Heart right ventricle (tissue), 16 donors: ENCODE measurements at regions not wholly inside any gene's neighbourhood (a gene's known extent, or its start where the extent isn't known, plus 50 kb on each side); places are given as distances from the start of the nearest gene placed in this dataset.
A peak's percentile ranks its signal among the peaks of the same experiment; 100 is the strongest.

Source experiments
- ATAC-seq, 8 donors: fragments of 200-7000 bp; cut with Tn5 transposase; one replicate each; pipeline ENCODE4 v1.9.1; 2020; ENCODE audit warnings: mild to moderate bottlenecking in 8 of 8, moderate library complexity in 8 of 8, moderate number of reproducible peaks in 1 of 8
- DNase-seq, 2 donors: peaks; one replicate each; pipeline ENCODE4 v3.0.0-alpha.2; 2020
- H3K27ac ChIP-seq, 10 donors: fragments of 200-600 bp; sonication (generic) in 2 of 10; one replicate each; pipeline versions ENCODE4 v1.5.0 to v1.8.0; 2020 to 2022; ENCODE audit warnings: mild to moderate bottlenecking in 3 of 10
- H3K27me3 ChIP-seq, 7 donors: fragments of 200-600 bp; one replicate each; pipeline ENCODE4 v1.8.0; 2021 to 2022; ENCODE audit warnings: mild to moderate bottlenecking in 2 of 7
- H3K36me3 ChIP-seq, 9 donors: fragments of 200-600 bp; sonication (generic) in 1 of 9; one replicate each; pipeline versions ENCODE4 v1.5.0 to v1.8.0; 2020 to 2022; ENCODE audit warnings: mild to moderate bottlenecking in 2 of 9
- H3K4me1 ChIP-seq, 9 donors: fragments of 200-600 bp; sonication (generic) in 1 of 9; one replicate each; pipeline versions ENCODE4 v1.5.0 to v1.8.0; 2020 to 2022; ENCODE audit warnings: mild to moderate bottlenecking in 4 of 9
- H3K4me3 ChIP-seq, 10 donors: fragments of 200-600 bp; sonication (generic) in 2 of 10; one replicate each; pipeline versions ENCODE4 v1.5.0 to v1.8.0; 2020 to 2022; ENCODE audit warnings: mild to moderate bottlenecking in 7 of 10, moderate library complexity in 2 of 10
- H3K9me3 ChIP-seq, 11 donors: fragments of 200-600 bp in 10 of 11; sonication (generic) in 2 of 11; one replicate each; pipeline versions ENCODE4 v1.5.0 to v1.8.0; 2013 to 2022; ENCODE audit warnings: mild to moderate bottlenecking in 2 of 11, control low read depth in 1 of 11, moderate library complexity in 1 of 11
- WGBS, 2 donors: extraction: QIAGEN DNeasy Blood & Tissue Kit; methylation state at CpG; one replicate each; pipeline ENCODE4 v1.1.7; 2013; ENCODE audit warnings: inconsistent platforms in 1 of 2; 5-methylcytosine and 5-hydroxymethylcytosine counted together
- intact Hi-C, 10 donors: fragments of 100-400 bp; cut with DNase I; formaldehyde crosslinking; loops; one replicate each; pipeline versions ENCODE4 v1.11.1 to v1.14.2; 2022
- TF ChIP-seq, protein P1 (sequence below), 9 donors: fragments of 200-600 bp; sonication (generic) in 2 of 9; IDR thresholded peaks; one replicate each; pipeline versions ENCODE4 v1.5.0 to v1.8.0; 2021 to 2022; ENCODE audit warnings: antibody characterized with exemption in 9 of 9, mild to moderate bottlenecking in 5 of 9, moderate library complexity in 1 of 9
- donor health status: Arrhythmogenic right ventricular cardiomyopathy.
- donor health status: ischemic (EF 13 %, LVEDD 7.1; RV severe dilation, severe dysfunction).
- donor health status: healthy with polysubstance abuse.
- donor health status: DM: no; HTN: yes; CAD: no.
- donor health status: DM: no; HTN: no; CAD: no.
- donor health status: ischemic (EF 25% LVEDD 6.9; RV normal size, moderate dysfunction).
- donor health status: ischemic (EF 25% LVEDD 5.7; RV mildly dilated, moderate dysfunction).
- donor health status: healthy.
- donor health status: DM: yes; HTN: yes; CAD: no.
- donor health status: Ischemic cardiomyopathy.
- donor health status: ischemic (EF 35%, LVEDD 5.7; RV mildly dilated, moderate dysfunction).
- donor health status: nonischemic (EF 11% LVEDD 7.7; RV severe dilation, severe dysfunction).
- donor health status: DM: yes; HTN: yes; CAD: no.
- donor health status: PGD.
- donor health status: ischemic (EF 29% LVEDD 5.4; RV normal size, mild dysfunction).
- donor health status: nonischemic (EF 23%, LVEDD 6.1; RV moderate dilation, normal function).

DNA sequence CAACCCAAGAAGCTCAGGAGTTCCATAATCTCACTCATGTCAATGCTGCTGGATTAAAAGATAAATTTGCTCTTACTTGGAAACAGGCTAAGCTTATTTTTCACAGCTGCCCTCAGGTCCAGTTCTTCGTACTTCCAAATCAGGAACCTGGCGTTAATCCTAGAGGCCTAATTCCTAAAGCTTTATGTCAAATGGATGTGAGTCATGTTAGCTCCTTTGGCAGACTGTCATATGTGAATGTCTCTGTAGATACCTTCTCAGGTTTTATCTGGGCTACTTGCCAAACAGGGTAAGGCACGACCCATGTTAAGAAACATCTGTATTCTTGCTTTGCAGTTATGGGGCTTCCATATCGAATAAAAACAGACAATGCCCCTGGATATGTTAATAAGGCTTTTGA lies 504.6 kb downstream of the ALG10 start:
- ATAC-seq, result no peak
- WGBS, 2 donors, result 45 to 48% methylated on average over 4 of the region's 4 CpGs
- TF ChIP-seq, protein P1, sequence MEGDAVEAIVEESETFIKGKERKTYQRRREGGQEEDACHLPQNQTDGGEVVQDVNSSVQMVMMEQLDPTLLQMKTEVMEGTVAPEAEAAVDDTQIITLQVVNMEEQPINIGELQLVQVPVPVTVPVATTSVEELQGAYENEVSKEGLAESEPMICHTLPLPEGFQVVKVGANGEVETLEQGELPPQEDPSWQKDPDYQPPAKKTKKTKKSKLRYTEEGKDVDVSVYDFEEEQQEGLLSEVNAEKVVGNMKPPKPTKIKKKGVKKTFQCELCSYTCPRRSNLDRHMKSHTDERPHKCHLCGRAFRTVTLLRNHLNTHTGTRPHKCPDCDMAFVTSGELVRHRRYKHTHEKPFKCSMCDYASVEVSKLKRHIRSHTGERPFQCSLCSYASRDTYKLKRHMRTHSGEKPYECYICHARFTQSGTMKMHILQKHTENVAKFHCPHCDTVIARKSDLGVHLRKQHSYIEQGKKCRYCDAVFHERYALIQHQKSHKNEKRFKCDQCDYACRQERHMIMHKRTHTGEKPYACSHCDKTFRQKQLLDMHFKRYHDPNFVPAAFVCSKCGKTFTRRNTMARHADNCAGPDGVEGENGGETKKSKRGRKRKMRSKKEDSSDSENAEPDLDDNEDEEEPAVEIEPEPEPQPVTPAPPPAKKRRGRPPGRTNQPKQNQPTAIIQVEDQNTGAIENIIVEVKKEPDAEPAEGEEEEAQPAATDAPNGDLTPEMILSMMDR (IDR thresholded peaks at IDR 0.05), result no peak
- no peaks in the 10 kb centered on the region for H3K4me1 ChIP-seq
- DNase-seq, result no peak
- H3K27ac ChIP-seq, result no peak overlapping the region
- H3K36me3 ChIP-seq, result no peaks in the 10 kb centered on the region
- intact Hi-C loops, result no loop called here
- H3K9me3 ChIP-seq, result peaks cover 0 to 82% (median 11%) of the 10 kb centered on the region in 11 donors
- no peak overlapping the region for H3K4me3 ChIP-seq
- no peaks in the 10 kb centered on the region for H3K27me3 ChIP-seq

DNA sequence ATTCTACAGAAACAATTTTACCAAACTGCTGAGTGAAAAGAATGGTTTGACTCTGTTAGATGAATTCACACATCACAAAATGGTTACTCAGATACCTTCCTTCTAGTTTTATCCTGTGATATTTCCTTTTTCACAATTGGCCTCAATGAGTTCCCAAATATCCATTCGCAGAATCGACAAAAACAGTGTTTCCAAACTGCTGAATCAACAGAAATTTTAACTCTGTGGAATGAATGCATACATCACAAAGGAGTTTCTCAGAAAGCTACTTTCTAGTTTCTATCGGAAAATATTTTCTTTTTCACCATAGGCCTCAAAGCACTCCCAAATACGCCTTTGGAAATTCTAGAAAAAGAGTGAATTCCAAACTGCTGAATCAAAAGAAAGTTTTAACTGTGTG lies 525.0 kb downstream of the ALG10 start:
- intact Hi-C loops, result no loop called here
- WGBS, 2 donors, result 75 to 77% methylated on average over 4 of the region's 4 CpGs
- no peaks in the 10 kb centered on the region for H3K4me1 ChIP-seq
- TF ChIP-seq, protein P1 (IDR thresholded peaks at IDR 0.05), result no peak
- no peaks in the 10 kb centered on the region for H3K36me3 ChIP-seq
- no peaks in the 10 kb centered on the region for H3K27me3 ChIP-seq
- ATAC-seq, result no peak
- H3K4me3 ChIP-seq, result no peak overlapping the region
- no peak overlapping the region for H3K27ac ChIP-seq
- H3K9me3 ChIP-seq, result peaks cover 0 to 100% (median 93%) of the 10 kb centered on the region in 11 donors
- no peak for DNase-seq

DNA sequence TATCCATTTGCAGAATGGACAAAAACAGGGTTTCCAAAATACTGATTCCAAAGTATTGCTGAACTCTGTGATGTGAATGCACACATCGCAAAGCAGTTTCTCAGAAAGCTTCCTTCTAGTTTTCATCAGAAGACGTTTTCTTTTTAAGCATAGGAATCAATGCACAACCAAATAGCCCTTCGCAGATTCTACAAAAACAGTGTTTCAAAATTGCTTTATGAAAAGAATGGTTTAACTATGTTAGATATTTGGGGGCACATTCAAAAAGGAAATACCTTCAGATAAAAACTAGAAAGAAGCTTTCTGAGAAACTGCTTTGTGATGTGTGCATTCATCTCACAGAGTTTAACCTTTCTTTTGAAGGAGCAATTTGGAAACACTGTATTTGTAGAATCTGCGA lies 569.7 kb downstream of the ALG10 start:
- no peaks in the 10 kb centered on the region for H3K27me3 ChIP-seq
- DNase-seq (no peak), ATAC-seq (no peak)
- peaks cover 0 to 100% (median 93%) of the 10 kb centered on the region in 11 donors for H3K9me3 ChIP-seq
- no peaks in the 10 kb centered on the region for H3K36me3 ChIP-seq
- WGBS, 2 donors, result 67 to 69% methylated on average over 4 of the region's 4 CpGs
- intact Hi-C loops, result loop anchor here in 1 of 10 donors (2.0 kb wide), 1 partner anchor 57 kb away; no protein-coding TSS in a partner anchor
- no peak overlapping the region for H3K4me3 ChIP-seq
- TF ChIP-seq, protein P1 (IDR thresholded peaks at IDR 0.05), result no peak
- H3K27ac ChIP-seq, result no peak overlapping the region
- H3K4me1 ChIP-seq, result no peaks in the 10 kb centered on the region

DNA sequence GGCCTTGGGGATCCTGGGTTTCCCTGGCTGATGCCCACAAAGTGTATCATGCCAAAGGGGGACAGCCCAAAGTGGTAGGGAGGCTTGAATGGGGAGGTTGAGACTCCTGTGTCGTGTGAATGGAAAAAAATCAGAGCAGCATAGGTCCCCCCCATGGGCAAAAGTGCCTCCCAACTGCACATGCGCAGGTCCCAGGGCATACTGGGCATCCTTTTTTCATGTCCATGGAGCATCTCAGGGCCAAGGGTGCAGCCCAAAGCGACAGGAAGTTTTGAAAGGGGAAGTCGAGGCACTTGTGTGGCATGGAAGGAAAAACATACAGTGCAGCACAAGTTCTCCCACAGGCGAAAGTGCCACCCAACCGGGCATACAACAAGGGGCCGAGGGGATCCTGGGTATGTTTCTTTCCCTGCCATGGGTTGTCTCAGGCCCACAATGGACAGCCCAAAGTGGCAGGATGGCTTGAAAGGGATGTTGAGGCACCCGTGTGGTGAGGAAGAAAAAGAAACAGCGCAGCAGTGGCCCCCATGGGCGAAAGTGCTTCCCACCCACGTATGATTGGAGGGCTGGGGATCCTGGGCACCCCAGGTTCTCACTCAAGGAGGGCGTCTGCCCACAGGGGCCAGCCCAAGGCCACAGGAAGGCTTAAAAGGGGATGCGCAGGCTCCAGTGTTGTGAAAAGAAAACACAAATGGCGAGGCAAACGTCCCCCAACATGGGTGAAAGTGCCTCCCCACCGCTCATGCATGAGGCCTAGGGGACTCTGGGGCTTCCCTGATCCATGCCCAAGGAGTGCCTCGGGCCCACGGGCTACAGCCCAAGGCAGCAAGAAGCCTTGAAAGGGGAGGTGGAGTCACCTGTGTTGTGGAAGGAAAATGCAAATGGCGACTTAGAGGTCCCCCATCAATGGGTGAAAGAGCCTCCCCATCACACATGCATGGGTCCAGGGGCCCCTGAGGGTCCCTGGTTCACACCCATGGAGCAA lies 573.7 kb downstream of the ALG10 start:
- no peak for ATAC-seq
- Histone ChIP-seq H3K36me3 (no peaks in the 10 kb centered on the region), H3K4me1 (no peaks in the 10 kb centered on the region), H3K27me3 (peaks cover 0 to 11% (median 0%) of the 10 kb centered on the region in 7 donors), H3K27ac (no peak overlapping the region), H3K4me3 (no peak overlapping the region), H3K9me3 (peaks cover 0 to 100% (median 61%) of the 10 kb centered on the region in 11 donors)
- TF ChIP-seq, protein P1 (IDR thresholded peaks at IDR 0.05), result no peak
- 64 to 68% methylated on average over 19 of the region's 19 CpGs for WGBS, 2 donors
- intact Hi-C loops, result no loop called here
- DNase-seq, result peak in 1 of 2 donors; percentile 1
